WI38 (cell line): ENCODE measurements at regions not wholly inside any gene's neighbourhood (a gene's known extent, or its start where the extent isn't known, plus 50 kb on each side); places are given as distances from the start of the nearest gene placed in this dataset.

Experiments used
- H3K4me3 ChIP-seq: 2 replicates; pipeline ENCODE4 v1.5.1; 2011; ENCODE audit warnings: low read depth, mild to moderate bottlenecking, control low read depth, low read length
- TF ChIP-seq, protein P1 (sequence below): IDR thresholded peaks from 2 replicates; pipeline ENCODE4 v1.5.1; 2012; ENCODE audit warnings: low read depth, mild to moderate bottlenecking, control low read depth, low read length

DNA sequence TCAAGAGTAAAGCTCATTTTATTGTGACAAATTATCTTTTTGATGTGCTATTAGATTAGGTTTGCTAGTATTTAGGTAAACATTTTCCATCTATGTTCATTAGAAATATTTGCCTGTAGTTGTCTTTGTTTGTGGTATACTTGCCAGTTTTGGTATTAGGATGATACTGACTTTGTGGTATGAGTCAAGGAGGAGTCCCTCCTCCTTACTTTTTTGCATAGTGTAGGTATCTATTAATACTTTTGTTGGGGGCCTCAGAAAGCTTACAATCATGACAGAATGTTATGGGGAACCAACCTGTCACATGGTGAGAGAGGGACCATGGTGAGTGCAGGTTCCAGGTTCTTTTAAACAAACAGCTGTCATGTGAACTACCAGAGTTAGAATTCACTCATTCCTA is 102.1 kb downstream of the ZWINT start:
- no peak overlapping the region for H3K4me3 ChIP-seq
- TF ChIP-seq, protein P1, sequence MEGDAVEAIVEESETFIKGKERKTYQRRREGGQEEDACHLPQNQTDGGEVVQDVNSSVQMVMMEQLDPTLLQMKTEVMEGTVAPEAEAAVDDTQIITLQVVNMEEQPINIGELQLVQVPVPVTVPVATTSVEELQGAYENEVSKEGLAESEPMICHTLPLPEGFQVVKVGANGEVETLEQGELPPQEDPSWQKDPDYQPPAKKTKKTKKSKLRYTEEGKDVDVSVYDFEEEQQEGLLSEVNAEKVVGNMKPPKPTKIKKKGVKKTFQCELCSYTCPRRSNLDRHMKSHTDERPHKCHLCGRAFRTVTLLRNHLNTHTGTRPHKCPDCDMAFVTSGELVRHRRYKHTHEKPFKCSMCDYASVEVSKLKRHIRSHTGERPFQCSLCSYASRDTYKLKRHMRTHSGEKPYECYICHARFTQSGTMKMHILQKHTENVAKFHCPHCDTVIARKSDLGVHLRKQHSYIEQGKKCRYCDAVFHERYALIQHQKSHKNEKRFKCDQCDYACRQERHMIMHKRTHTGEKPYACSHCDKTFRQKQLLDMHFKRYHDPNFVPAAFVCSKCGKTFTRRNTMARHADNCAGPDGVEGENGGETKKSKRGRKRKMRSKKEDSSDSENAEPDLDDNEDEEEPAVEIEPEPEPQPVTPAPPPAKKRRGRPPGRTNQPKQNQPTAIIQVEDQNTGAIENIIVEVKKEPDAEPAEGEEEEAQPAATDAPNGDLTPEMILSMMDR: no peak

DNA sequence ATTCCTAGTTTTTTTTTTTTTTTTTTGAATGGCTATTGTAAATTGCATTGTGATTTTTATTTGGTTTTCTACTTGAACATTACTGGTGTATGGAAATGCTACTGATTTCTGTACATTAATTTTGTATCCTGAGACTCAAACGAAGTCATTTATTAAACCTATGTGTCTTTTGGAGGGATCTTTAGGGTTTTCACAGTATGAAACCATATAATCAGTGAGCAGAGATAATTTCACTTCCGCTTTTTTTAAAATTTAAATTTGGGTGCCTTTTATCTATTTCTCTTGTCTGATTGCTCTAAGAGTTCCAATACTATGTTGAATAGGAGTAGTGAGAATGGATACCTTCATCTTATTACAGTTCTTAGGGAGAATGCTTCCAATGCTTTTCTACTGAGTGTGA is 102.7 kb downstream of the ZWINT start:
- TF ChIP-seq, protein P1: no peak
- no peak overlapping the region for H3K4me3 ChIP-seq

DNA sequence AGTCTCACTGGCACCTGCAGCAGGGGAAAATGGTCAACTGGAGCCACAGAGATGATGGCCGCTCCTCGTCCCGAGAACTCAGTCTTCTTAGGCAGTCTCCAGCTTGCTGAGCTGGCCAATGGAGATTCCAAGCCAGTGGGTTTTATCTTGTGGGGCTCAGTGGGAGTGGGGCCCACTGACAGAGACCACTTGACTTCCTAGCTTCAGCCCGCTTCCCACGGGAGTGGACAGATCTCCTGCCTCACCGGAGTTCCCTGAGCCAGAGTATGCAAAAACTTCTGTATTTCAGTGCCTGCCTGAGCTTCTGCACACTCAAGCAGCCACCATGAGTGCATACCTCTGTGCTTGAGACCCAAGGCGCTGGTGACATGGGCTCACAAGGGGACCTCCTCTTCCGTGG is 105.8 kb downstream of the ZWINT start:
- TF ChIP-seq, protein P1: no peak
- no peak overlapping the region for H3K4me3 ChIP-seq

- no peak overlapping the region for H3K4me3 ChIP-seq
- TF ChIP-seq, protein P1: no peak
Observed at GRCh38 chr10:56240471-56240870, 120.6 kb downstream of the ZWINT start.

DNA sequence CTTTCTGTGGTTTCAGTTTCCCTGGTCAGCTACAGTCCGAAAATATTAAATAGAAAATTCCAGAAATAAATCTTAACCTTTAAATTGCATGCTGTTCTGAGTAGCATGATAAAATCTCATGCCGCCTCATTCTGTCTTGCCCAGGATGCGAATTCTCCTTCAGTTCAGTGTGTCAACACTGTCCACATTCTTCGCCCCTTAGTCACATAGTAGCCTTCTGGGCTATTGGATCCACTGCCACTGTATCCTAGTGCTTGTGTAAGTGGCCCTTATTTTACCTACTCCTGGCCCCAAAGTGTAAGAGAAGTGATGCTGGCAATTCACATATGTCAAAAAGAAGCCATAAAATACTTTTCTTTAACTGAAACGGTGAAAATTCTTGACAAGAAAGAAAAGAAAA is 129.6 kb downstream of the ZWINT start:
- TF ChIP-seq, protein P1: no peak
- no peak overlapping the region for H3K4me3 ChIP-seq

- H3K4me3 ChIP-seq: no peak overlapping the region
- TF ChIP-seq, protein P1: no peak
Observed at GRCh38 chr10:56222237-56222636, 138.8 kb downstream of the ZWINT start.

DNA sequence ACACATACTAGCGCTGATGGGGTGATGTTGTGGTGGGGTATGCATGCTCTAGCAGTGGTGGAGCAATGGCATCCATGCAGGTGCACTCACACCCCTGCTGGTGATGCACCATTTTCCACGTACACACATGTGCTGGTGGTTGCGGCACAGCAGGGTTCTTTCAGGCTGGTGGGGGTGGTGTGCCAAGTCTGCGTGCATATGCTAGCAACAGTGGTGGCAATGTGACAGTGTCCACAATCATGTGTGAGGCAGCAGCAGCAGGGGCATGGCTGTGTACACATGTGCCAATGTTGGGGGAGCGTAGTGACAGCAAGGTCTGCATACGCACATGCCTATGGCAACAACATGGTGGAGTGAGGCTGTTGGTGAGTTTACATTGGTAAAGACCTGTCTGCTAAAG is 148.1 kb downstream of the ZWINT start:
- no peak overlapping the region for H3K4me3 ChIP-seq
- TF ChIP-seq, protein P1: no peak

DNA sequence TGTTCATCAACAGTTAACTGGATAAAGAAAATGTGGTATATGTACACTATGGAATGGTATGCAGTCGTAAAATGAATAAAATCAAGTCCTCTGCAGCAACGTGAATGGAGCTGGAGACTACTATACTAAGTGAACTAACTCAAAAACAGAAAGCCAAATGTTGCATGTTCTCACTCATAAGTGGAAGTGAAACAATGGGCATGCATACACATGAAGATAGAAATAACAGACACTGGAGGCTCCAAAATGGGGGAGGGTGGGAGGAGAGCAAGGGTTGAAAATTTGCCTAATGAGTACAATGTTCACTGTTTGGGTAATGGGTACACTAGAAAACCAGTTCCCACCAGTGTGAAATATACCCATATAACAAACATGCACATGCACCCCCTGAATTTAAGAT is 179.5 kb downstream of the ZWINT start:
- TF ChIP-seq, protein P1: no peak

More for the DNA sequence above, 179.5 kb downstream of the ZWINT start:
- no peak overlapping the region for H3K4me3 ChIP-seq
